H9 (cell line): ENCODE measurements at regions not wholly inside any gene's neighbourhood (a gene's known extent, or its start where the extent isn't known, plus 50 kb on each side); places are given as distances from the start of the nearest gene placed in this dataset.

Experiments used
- DNase-seq: peaks from one replicate; pipeline ENCODE4 v3.0.0-alpha.2; 2017
- H2AFZ ChIP-seq: one replicate; pipeline ENCODE4 v1.6.1; 2013; ENCODE audit warnings: mild to moderate bottlenecking, low read length, control low read depth, moderate library complexity
- H2AK5ac ChIP-seq: 2 replicates; pipeline ENCODE4 v1.6.1; 2013; ENCODE audit warnings: low read length, control low read depth, mixed read lengths; ENCODE audit not compliant: insufficient read length
- H2BK120ac ChIP-seq: one replicate; pipeline ENCODE4 v1.6.1; 2013; ENCODE audit warnings: low read depth, mild to moderate bottlenecking, low read length, control low read depth, inconsistent platforms; ENCODE audit not compliant: poor library complexity, severe bottlenecking
- H2BK12ac ChIP-seq: 2 replicates; pipeline ENCODE4 v1.6.1; 2013; ENCODE audit warnings: low read length, control low read depth, mixed read lengths, low read depth; ENCODE audit not compliant: insufficient read length
- H2BK15ac ChIP-seq: 2 replicates; pipeline ENCODE4 v1.6.1; 2013; ENCODE audit warnings: low read depth, low read length, control low read depth
- H2BK20ac ChIP-seq: one replicate; pipeline ENCODE4 v1.6.1; 2013; ENCODE audit warnings: low read depth, mild to moderate bottlenecking, low read length, control low read depth, inconsistent platforms; ENCODE audit not compliant: poor library complexity, severe bottlenecking
- H2BK5ac ChIP-seq: 2 replicates; pipeline ENCODE4 v1.6.1; 2013; ENCODE audit warnings: low read length, control low read depth, mixed read lengths; ENCODE audit not compliant: insufficient read length
- H3K14ac ChIP-seq: 2 replicates; pipeline ENCODE4 v1.6.1; 2013; ENCODE audit warnings: low read length, control low read depth; ENCODE audit not compliant: insufficient read depth
- H3K18ac ChIP-seq: 2 replicates; pipeline ENCODE4 v1.6.1; 2013; ENCODE audit warnings: low read depth, mild to moderate bottlenecking, mixed read lengths, low read length, control low read depth; ENCODE audit not compliant: insufficient read length
- H3K23ac ChIP-seq: 2 replicates; pipeline ENCODE4 v1.6.1; 2013; ENCODE audit warnings: low read length, control low read depth, mixed read lengths, low read depth; ENCODE audit not compliant: insufficient read length
- H3K23me2 ChIP-seq: 2 replicates; pipeline ENCODE4 v1.6.1; 2013; ENCODE audit warnings: low read depth, mild to moderate bottlenecking, mixed read lengths, low read length, control low read depth; ENCODE audit not compliant: insufficient read length, poor library complexity, severe bottlenecking
- H3K27ac ChIP-seq: 2 replicates; pipeline ENCODE4 v1.5.1; 2013; ENCODE audit warnings: low read length, control low read depth, mixed read lengths, low read depth; ENCODE audit not compliant: insufficient read length
- H3K27me3 ChIP-seq: 2 replicates; pipeline ENCODE4 v1.6.1; 2013; ENCODE audit warnings: low read length, control low read depth, inconsistent platforms; ENCODE audit not compliant: insufficient read depth
- H3K4ac ChIP-seq: 2 replicates; pipeline ENCODE4 v1.6.1; 2013; ENCODE audit warnings: low read depth, mild to moderate bottlenecking, control low read depth, inconsistent platforms, low read length, moderate library complexity
- H3K4me1 ChIP-seq: 2 replicates; pipeline ENCODE4 v1.6.1; 2013; ENCODE audit warnings: low read length, control low read depth, inconsistent platforms; ENCODE audit not compliant: insufficient read depth
- H3K4me2 ChIP-seq: 2 replicates; pipeline ENCODE4 v1.6.1; 2013; ENCODE audit warnings: low read length, control low read depth, mixed read lengths; ENCODE audit not compliant: insufficient read length, insufficient read depth
- H3K56ac ChIP-seq: 2 replicates; pipeline ENCODE4 v1.6.1; 2013; ENCODE audit warnings: low read depth, mild to moderate bottlenecking, mixed read lengths, low read length, control low read depth; ENCODE audit not compliant: insufficient read length
- H3K79me1 ChIP-seq: 2 replicates; pipeline ENCODE4 v1.6.1; 2013; ENCODE audit warnings: low read depth, mild to moderate bottlenecking, moderate library complexity, low read length, control low read depth, inconsistent platforms; ENCODE audit not compliant: insufficient read depth, poor library complexity, severe bottlenecking
- H3K79me2 ChIP-seq: 2 replicates; pipeline ENCODE4 v1.6.1; 2013; ENCODE audit warnings: low read length, control low read depth, inconsistent platforms; ENCODE audit not compliant: insufficient read depth
- H3K9ac ChIP-seq: 2 replicates; pipeline ENCODE4 v1.6.1; 2013; ENCODE audit warnings: low read length, control low read depth, mixed read lengths; ENCODE audit not compliant: insufficient read length; ENCODE audit errors: extremely low read depth
- H3K9me3 ChIP-seq: one replicate; pipeline ENCODE4 v1.6.1; 2013; ENCODE audit warnings: low read depth, low read length, inconsistent platforms; ENCODE audit not compliant: control insufficient read depth
- H3T11ph ChIP-seq: one replicate; pipeline ENCODE4 v1.6.1; 2013; ENCODE audit warnings: mild to moderate bottlenecking, low read length, control low read depth, inconsistent platforms
- H4K20me1 ChIP-seq: one replicate; pipeline ENCODE4 v1.6.1; 2013; ENCODE audit not compliant: control insufficient read depth, insufficient read length, insufficient read depth
- H4K5ac ChIP-seq: 2 replicates; pipeline ENCODE4 v1.6.1; 2013; ENCODE audit warnings: low read depth, mild to moderate bottlenecking, mixed read lengths, low read length, control low read depth; ENCODE audit not compliant: insufficient read length
- H4K8ac ChIP-seq: replicated peaks from 2 replicates; pipeline ENCODE4 v1.6.1; 2013; ENCODE audit warnings: low read length, control low read depth, mixed read lengths, low read depth; ENCODE audit not compliant: insufficient read length
- H4K91ac ChIP-seq: 2 replicates; pipeline ENCODE4 v1.6.1; 2013; ENCODE audit warnings: low read depth, mild to moderate bottlenecking, moderate library complexity, mixed read lengths, low read length, control low read depth; ENCODE audit not compliant: insufficient read length
- H3K27ac Mint-ChIP-seq, 3 experiments: 2 replicates in 2 of 3; 3 replicates in 1 of 3; pipeline ENCODE4 v1.8.0; 2020 to 2021; ENCODE audit warnings: mixed read lengths in 3 of 3, mild to moderate bottlenecking in 1 of 3, moderate library complexity in 1 of 3
- H3K27me3 Mint-ChIP-seq: 2 replicates; pipeline ENCODE4 v1.8.0; 2021; ENCODE audit warnings: low read depth, mild to moderate bottlenecking, moderate library complexity, mixed read lengths
- H3K36me3 Mint-ChIP-seq, 3 experiments: 2 replicates in 2 of 3; 3 replicates in 1 of 3; pipeline ENCODE4 v1.8.0; 2020 to 2021; ENCODE audit warnings: low read depth in 3 of 3, mixed read lengths in 3 of 3; ENCODE audit not compliant: insufficient read depth in 1 of 3
- H3K4me1 Mint-ChIP-seq, 2 experiments: 2 replicates each; pipeline ENCODE4 v1.8.0; 2020; ENCODE audit warnings: mixed read lengths in 2 of 2
- H3K4me3 Mint-ChIP-seq, 2 experiments: 2 replicates in 1 of 2; 3 replicates in 1 of 2; pipeline ENCODE4 v1.8.0; 2020 to 2021; ENCODE audit warnings: mild to moderate bottlenecking in 2 of 2, mixed read lengths in 2 of 2, moderate library complexity in 1 of 2
- H3K9me3 Mint-ChIP-seq, 2 experiments: 2 replicates in 1 of 2; 3 replicates in 1 of 2; pipeline ENCODE4 v1.8.0; 2020; ENCODE audit warnings: mild to moderate bottlenecking in 2 of 2, mixed read lengths in 2 of 2, moderate library complexity in 1 of 2
- CTCF ChIP-seq: fragments of 200-600 bp; sonication (generic); conservative IDR thresholded peaks from 3 replicates; pipeline ENCODE4 v1.8.0; 2021; ENCODE audit warnings: antibody characterized with exemption, mild to moderate bottlenecking
- whole genome bisulfite sequencing: extraction: QIAGEN DNeasy Blood & Tissue Kit; methylation state at CpG from one replicate; pipeline ENCODE4 v1.1.7; 2013; ENCODE audit warnings: missing lambda C conversion rate, low lambda C conversion rate, mixed read lengths; ENCODE audit not compliant: insufficient read length; ENCODE audit errors: extremely low coverage; 5-methylcytosine and 5-hydroxymethylcytosine counted together

- H3K18ac ChIP-seq, result no peak overlapping the region
- H2BK5ac ChIP-seq, result no peak overlapping the region
- H3K9me3 ChIP-seq, result no peaks in the 10 kb centered on the region
- H4K8ac ChIP-seq, result no peak overlapping the region
- H3K27ac ChIP-seq, result no peak overlapping the region
- H3K4me2 ChIP-seq, result no peak overlapping the region
- Mint-ChIP-seq H3K27ac (no peak overlapping the region; a peak in 1 of 7 replicates), H3K36me3 (no peaks in the 10 kb centered on the region; a peak in 1 of 7 replicates), H3K4me1 (peaks cover 68 to 78% of the 10 kb centered on the region in 2 experiments), H3K9me3 (peaks cover 0 to 2% of the 10 kb centered on the region in 2 experiments; a peak in 3 of 5 replicates), H3K27me3 (peaks cover 10% of the 10 kb centered on the region), H3K4me3 (no peak overlapping the region; a peak in 1 of 5 replicates)
- no peak for DNase-seq
- H2BK12ac ChIP-seq, result no peak overlapping the region
- H2AK5ac ChIP-seq, result no peak overlapping the region
- H3K23ac ChIP-seq, result no peak overlapping the region
- no peak overlapping the region for H3K56ac ChIP-seq
- H3K79me2 ChIP-seq, result no peaks in the 10 kb centered on the region
- no peaks in the 10 kb centered on the region for H3K27me3 ChIP-seq
- no CpG with 5 or more reads among the region's 9 CpGs for WGBS
- no peaks in the 10 kb centered on the region for H4K20me1 ChIP-seq
- H3T11ph ChIP-seq, result no peak overlapping the region
- H3K23me2 ChIP-seq, result no peaks in the 10 kb centered on the region
- no peak overlapping the region for H3K14ac ChIP-seq
- no peak overlapping the region for H4K5ac ChIP-seq
- no peak overlapping the region for H2BK20ac ChIP-seq
- H2BK15ac ChIP-seq, result no peak overlapping the region
- H3K4ac ChIP-seq, result no peak overlapping the region
- no peak overlapping the region for H3K9ac ChIP-seq
- no peak for TF ChIP-seq CTCF
- no peaks in the 10 kb centered on the region for H3K79me1 ChIP-seq
- H2BK120ac ChIP-seq, result no peak overlapping the region
- no peak overlapping the region for H4K91ac ChIP-seq
- no peak overlapping the region for H2AFZ ChIP-seq
- H3K4me1 ChIP-seq, result peaks cover 11% of the 10 kb centered on the region; the same call in 1 of the 2 replicates
These were observed 152.8 kb downstream of the TTLL2 start for GRCh38 chr6:167477688-167478087.
